HCT116 (cell line): ENCODE measurements at regions not wholly inside any gene's neighbourhood (a gene's known extent, or its start where the extent isn't known, plus 50 kb on each side); places are given as distances from the start of the nearest gene placed in this dataset.

Experiments
- ATAC-seq: fragments of 200-7000 bp; cut with Tn5 transposase; 2 replicates; pipeline ENCODE4 v1.9.1; 2020; ENCODE audit warnings: mild to moderate bottlenecking, moderate library complexity
- BruUV-seq: library from RNA; stranded (reverse); fragments of 400-500 nt; replicated peaks from 2 replicates; lab custom pipeline; 2021; lab: Mats Ljungman, UMichigan
- CTCF ChIA-PET: fragments of 300-600 bp; sonication (Branson Sonifier 250); formaldehyde crosslinking; loops from one replicate; lab custom pipeline; 2021; ENCODE audit warnings: antibody characterized with exemption; lab: Charles Lee
- POLR2A ChIA-PET: fragments of 300-600, 350-600 bp; sonication (Branson Sonifier 250); formaldehyde crosslinking; loops from one replicate; lab custom pipeline; 2021; ENCODE audit warnings: antibody characterized with exemption; lab: Charles Lee
- RAD21 ChIA-PET, 2 experiments: fragments of 300-600 bp; sonication (Branson Sonifier 250); formaldehyde crosslinking; loops; one replicate each; lab custom pipeline; 2023; ENCODE audit warnings: low total read pairs in 2 of 2; ENCODE audit not compliant: uncharacterized antibody in 2 of 2, unreplicated experiment in 2 of 2, low non-redundant PET in 1 of 2; lab: Charles Lee
- DNase-seq: peaks from one replicate; pipeline ENCODE4 v3.0.0-alpha.2; 2010; ENCODE audit warnings: low read depth, low spot score
- H2AFZ ChIP-seq: fragments of 200-600 bp; shearing (Covaris generic), sonication (generic); 2 replicates; pipeline ENCODE4 v1.6.1; 2017; ENCODE audit warnings: low read depth, mixed run types, mixed read lengths, antibody characterized with exemption, low read length; ENCODE audit not compliant: poor library complexity, severe bottlenecking
- H3K27ac ChIP-seq: 2 replicates; pipeline ENCODE4 v1.5.1; 2012; ENCODE audit warnings: low read depth, low read length
- H3K27me3 ChIP-seq: fragments of 200-600 bp; sonication (generic); 2 replicates; pipeline ENCODE4 v1.6.1; 2016; ENCODE audit warnings: mixed run types, low read length, mixed read lengths; ENCODE audit not compliant: insufficient read depth
- H3K36me3 ChIP-seq, 2 experiments: fragments of 200-500 bp in 1 of 2; fragments of 200-600 bp in 1 of 2; sonication (Bioruptor generic) in 1 of 2; sonication (generic) in 1 of 2; 2 replicates each; pipeline versions ENCODE4 v1.5.1 to v1.6.1; 2014 to 2016; ENCODE audit warnings: low read length in 2 of 2, inconsistent platforms in 1 of 2, mixed read lengths in 1 of 2, mixed run types in 1 of 2; ENCODE audit not compliant: insufficient read depth in 2 of 2, control insufficient read depth in 1 of 2
- H3K4me1 ChIP-seq, 2 experiments: fragments of 200-600 bp in 1 of 2; sonication (generic) in 1 of 2; 2 replicates each; pipeline versions ENCODE4 v1.5.1 to v1.6.1; 2012 to 2017; ENCODE audit warnings: low read length in 2 of 2, inconsistent platforms in 1 of 2, mild to moderate bottlenecking in 1 of 2, mixed read lengths in 1 of 2, mixed run types in 1 of 2, moderate library complexity in 1 of 2; ENCODE audit not compliant: insufficient read depth in 2 of 2, control insufficient read depth in 1 of 2
- H3K4me2 ChIP-seq: fragments of 200-600 bp; sonication (generic); 2 replicates; pipeline ENCODE4 v1.6.1; 2017; ENCODE audit warnings: mixed run types, low read length, mixed read lengths
- H3K4me3 ChIP-seq, 2 experiments: fragments of 200-600 bp in 1 of 2; sonication (generic) in 1 of 2; replicated peaks in 1 of 2; 2 replicates each; pipeline ENCODE4 v1.5.1; 2011 to 2016; ENCODE audit warnings: low read length in 2 of 2, control low read depth in 1 of 2, low read depth in 1 of 2, mild to moderate bottlenecking in 1 of 2, mixed read lengths in 1 of 2, mixed run types in 1 of 2
- H3K79me2 ChIP-seq: fragments of 200-600 bp; sonication (generic); 2 replicates; pipeline ENCODE4 v1.6.1; 2017; ENCODE audit warnings: mild to moderate bottlenecking, mixed run types, low read length, moderate library complexity, mixed read lengths; ENCODE audit not compliant: insufficient read depth
- H3K9ac ChIP-seq: fragments of 200-600 bp; sonication (generic); 2 replicates; pipeline ENCODE4 v1.6.1; 2016; ENCODE audit warnings: low read length, mixed read lengths
- H3K9me2 ChIP-seq: fragments of 200-600 bp; sonication (generic), shearing (Covaris generic); 2 replicates; pipeline ENCODE4 v1.6.1; 2017; ENCODE audit warnings: mixed run types, mild to moderate bottlenecking, moderate library complexity; ENCODE audit not compliant: insufficient read depth
- H3K9me3 ChIP-seq, 2 experiments: fragments of 200-500 bp in 1 of 2; fragments of 200-600 bp in 1 of 2; sonication (Bioruptor generic) in 1 of 2; sonication (generic) in 1 of 2; 2 replicates each; pipeline ENCODE4 v1.6.1; 2014 to 2017; ENCODE audit warnings: low read length in 2 of 2, mixed read lengths in 2 of 2, inconsistent platforms in 1 of 2, low read depth in 1 of 2, mild to moderate bottlenecking in 1 of 2, mixed run types in 1 of 2, moderate library complexity in 1 of 2; ENCODE audit not compliant: control insufficient read depth in 1 of 2, insufficient read depth in 1 of 2
- H4K20me1 ChIP-seq: fragments of 200-600 bp; sonication (generic), shearing (Covaris generic); 2 replicates; pipeline ENCODE4 v1.6.1; 2017; ENCODE audit warnings: mixed run types, mild to moderate bottlenecking, moderate library complexity; ENCODE audit not compliant: insufficient read depth
- ATF3 ChIP-seq: IDR thresholded peaks from 2 replicates; pipeline ENCODE4 v1.6.1; 2012
- CBX3 ChIP-seq: IDR thresholded peaks from 2 replicates; pipeline ENCODE4 v1.6.1; 2012; ENCODE audit warnings: low read depth
- CEBPB ChIP-seq: IDR thresholded peaks from 2 replicates; pipeline ENCODE4 v1.6.1; 2012; ENCODE audit warnings: low read depth
- CTCF ChIP-seq, 3 experiments: fragments of 200-600 bp in 1 of 3; sonication (generic) in 1 of 3; IDR thresholded peaks in 2 of 3; conservative IDR thresholded peaks in 1 of 3; 2 replicates each; pipeline ENCODE4 v1.5.1; 2012 to 2017; ENCODE audit warnings: low read depth in 2 of 3, low read length in 2 of 3, antibody characterized with exemption in 1 of 3, borderline replicate concordance in 1 of 3, control low read depth in 1 of 3, mild to moderate bottlenecking in 1 of 3, mixed read lengths in 1 of 3, mixed run types in 1 of 3, moderate library complexity in 1 of 3; ENCODE audit not compliant: insufficient read depth in 1 of 3
- EGR1 ChIP-seq: IDR thresholded peaks from 2 replicates; pipeline ENCODE4 v1.6.1; 2012; ENCODE audit warnings: low read depth
- ELF1 ChIP-seq: IDR thresholded peaks from 2 replicates; pipeline ENCODE4 v1.6.1; 2012; ENCODE audit warnings: low read depth, borderline replicate concordance
- EZH2 ChIP-seq: fragments of 200-600 bp; sonication (generic); IDR thresholded peaks from 2 replicates; pipeline ENCODE4 v1.6.1; 2017; ENCODE audit warnings: antibody characterized with exemption, mixed run types
- EZH2phosphoT487 ChIP-seq: fragments of 200-600 bp; IDR thresholded peaks from 2 replicates; pipeline ENCODE4 v1.6.1; 2018; ENCODE audit warnings: antibody characterized with exemption, borderline replicate concordance
- FOSL1 ChIP-seq: IDR thresholded peaks from 2 replicates; pipeline ENCODE4 v1.6.1; 2012; ENCODE audit warnings: low read depth
- MAX ChIP-seq: IDR thresholded peaks from 2 replicates; pipeline ENCODE4 v1.6.1; 2012
- POLR2A ChIP-seq: IDR thresholded peaks from 2 replicates; pipeline ENCODE4 v1.7.0; 2011; ENCODE audit warnings: borderline replicate concordance; ENCODE audit not compliant: insufficient read depth, insufficient read length; ENCODE audit errors: extremely low read depth
- POLR2AphosphoS5 ChIP-seq: IDR thresholded peaks from 2 replicates; pipeline ENCODE4 v1.6.1; 2011; ENCODE audit warnings: mild to moderate bottlenecking, low read depth, low read length, moderate library complexity
- REST ChIP-seq: IDR thresholded peaks from 2 replicates; pipeline ENCODE4 v1.6.1; 2012; ENCODE audit warnings: low read depth
- SIN3A ChIP-seq: IDR thresholded peaks from 2 replicates; pipeline ENCODE4 v1.6.1; 2012; ENCODE audit warnings: low read depth
- SP1 ChIP-seq: IDR thresholded peaks from 2 replicates; pipeline ENCODE4 v1.6.1; 2012; ENCODE audit warnings: low read depth
- SRF ChIP-seq: IDR thresholded peaks from 2 replicates; pipeline ENCODE4 v1.6.1; 2012; ENCODE audit warnings: low read depth
- TCF7L2 ChIP-seq: IDR thresholded peaks from 2 replicates; pipeline ENCODE4 v1.7.0; 2011; ENCODE audit warnings: borderline replicate concordance, inconsistent platforms; ENCODE audit not compliant: insufficient read depth, insufficient read length; ENCODE audit errors: extremely low read depth
- ZBTB33 ChIP-seq: IDR thresholded peaks from 2 replicates; pipeline ENCODE4 v1.6.1; 2011; ENCODE audit warnings: mild to moderate bottlenecking, low read length, moderate library complexity; ENCODE audit not compliant: insufficient replicate concordance; ENCODE audit errors: extremely low read depth
- ZFX ChIP-seq: fragments of 450-650 bp; IDR thresholded peaks from 2 replicates; pipeline ENCODE4 v1.6.1; 2017
- intact Hi-C: fragments of 100-400 bp; cut with micrococcal nuclease; formaldehyde crosslinking; loops from 2 replicates; pipeline ENCODE4 v1.10.0; 2022

GRCh38 chr9:121593066-121593465 is 58.4 kb upstream of the DAB2IP start:
- CTCF ChIA-PET: interaction anchor here (1.0 kb wide), 1 partner anchor 17 kb away, joined by 3 read pairs; no protein-coding TSS in a partner anchor
- POLR2A ChIA-PET: interaction anchor here (0.6 kb wide), 1 partner anchor 14 kb away, joined by 3 read pairs; no protein-coding TSS in a partner anchor
- no TSS peak for BruUV-seq
- H3K79me2 ChIP-seq: no peaks in the 10 kb centered on the region
- peaks cover 15% of the 10 kb centered on the region; the same call in 1 of the 2 replicates for H3K27me3 ChIP-seq
- no peak overlapping the region for H3K27ac ChIP-seq
- ATAC-seq (no peak), DNase-seq (no peak)
- TF ChIP-seq EZH2: no peak
- no peak for TF ChIP-seq ZBTB33
- TF ChIP-seq POLR2A: no peak
- no peak for TF ChIP-seq TCF7L2
- TF ChIP-seq EGR1: no peak
- no peak for TF ChIP-seq ELF1
- no peak for TF ChIP-seq POLR2AphosphoS5
- TF ChIP-seq CTCF (IDR thresholded peaks at IDR 0.05 in 2 of 3, conservative IDR thresholded peaks at IDR 0.05 in 1 of 3; ENCODE audit: borderline replicate concordance in 1 of 3, insufficient read depth in 1 of 3, low read depth in 2 of 3, low read length in 2 of 3): no peak
- TF ChIP-seq SRF: no peak
- TF ChIP-seq SIN3A: no peak
- TF ChIP-seq EZH2phosphoT487: no peak
- no peak for TF ChIP-seq ATF3
- TF ChIP-seq SP1: no peak
- no peak for TF ChIP-seq MAX
- TF ChIP-seq ZFX: no peak
- TF ChIP-seq CBX3: no peak
- TF ChIP-seq CEBPB: no peak
- no peak for TF ChIP-seq FOSL1
- TF ChIP-seq REST: no peak
- H2AFZ ChIP-seq: no peak overlapping the region
- no peaks in the 10 kb centered on the region for H3K36me3 ChIP-seq
- H3K9me2 ChIP-seq: no peaks in the 10 kb centered on the region
- no peak overlapping the region for H3K9ac ChIP-seq
- intact Hi-C loops: no loop called here
- peaks cover 12 to 15% of the 10 kb centered on the region in 2 experiments for H3K4me1 ChIP-seq
- H3K4me2 ChIP-seq: no peak overlapping the region
- RAD21 ChIA-PET: no interaction called here
- no peaks in the 10 kb centered on the region for H3K9me3 ChIP-seq
- H4K20me1 ChIP-seq: no peaks in the 10 kb centered on the region
- H3K4me3 ChIP-seq: no peak overlapping the region
